ENCODE measurements at regions not wholly inside any gene's neighbourhood (a gene's known extent, or its start where the extent isn't known, plus 50 kb on each side); places are given as distances from the start of the nearest gene placed in this dataset.

DNA sequence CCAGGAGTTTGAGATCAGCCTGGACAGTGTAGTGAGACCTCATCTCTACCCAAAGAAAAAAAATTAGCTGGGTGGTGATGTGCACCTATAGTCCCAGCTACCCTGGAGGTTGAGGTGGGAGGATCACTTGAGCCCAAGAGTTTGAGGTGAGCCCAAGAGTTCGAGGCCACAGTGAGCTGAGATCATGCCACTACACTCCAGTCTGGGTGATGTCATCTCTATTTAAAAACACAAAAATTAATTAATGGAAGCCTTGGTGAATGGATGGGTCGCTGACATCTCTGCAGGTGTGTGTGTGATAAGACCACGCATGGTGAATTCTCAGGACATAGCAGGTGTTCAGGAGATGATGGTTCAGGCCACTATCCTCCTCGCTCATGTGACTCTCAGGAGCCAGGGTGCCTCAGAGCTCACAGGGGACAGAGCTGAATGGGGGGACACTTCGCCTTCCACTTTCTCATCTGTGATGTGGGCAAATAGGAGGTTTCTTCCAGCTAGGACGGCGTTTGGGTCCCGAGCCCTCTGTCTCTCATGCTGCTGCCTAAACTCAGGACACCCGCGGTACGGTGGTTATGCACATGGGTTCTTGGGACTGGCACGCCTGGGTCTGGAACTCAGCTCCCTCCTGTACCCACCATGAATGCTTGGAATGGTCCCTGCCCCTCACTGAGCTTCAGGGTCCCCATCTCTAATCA lies 113.4 kb upstream of the ZBTB40 start:
- DNase-seq: no peak

DNA sequence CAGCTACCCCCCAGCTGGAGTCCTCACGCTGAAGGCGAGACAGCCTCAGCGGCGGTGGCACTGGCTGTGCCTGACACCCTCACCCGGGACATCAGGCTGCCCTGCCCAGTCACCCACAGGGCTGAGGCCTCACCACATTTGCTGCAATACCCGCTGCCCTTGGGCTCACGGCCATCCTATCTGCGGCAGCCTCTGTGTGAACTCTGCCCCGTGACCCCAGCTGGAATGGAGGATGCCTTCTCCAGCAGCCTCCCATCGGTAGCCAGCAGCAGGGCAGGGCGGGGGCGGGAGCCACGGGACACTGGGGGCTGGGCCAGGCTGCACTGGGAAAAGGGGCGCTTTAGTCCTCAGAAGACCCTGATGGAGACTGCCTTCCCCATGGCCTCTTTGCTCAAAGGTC lies 112.4 kb upstream of the ZBTB40 start:
- no peak for DNase-seq

DNA sequence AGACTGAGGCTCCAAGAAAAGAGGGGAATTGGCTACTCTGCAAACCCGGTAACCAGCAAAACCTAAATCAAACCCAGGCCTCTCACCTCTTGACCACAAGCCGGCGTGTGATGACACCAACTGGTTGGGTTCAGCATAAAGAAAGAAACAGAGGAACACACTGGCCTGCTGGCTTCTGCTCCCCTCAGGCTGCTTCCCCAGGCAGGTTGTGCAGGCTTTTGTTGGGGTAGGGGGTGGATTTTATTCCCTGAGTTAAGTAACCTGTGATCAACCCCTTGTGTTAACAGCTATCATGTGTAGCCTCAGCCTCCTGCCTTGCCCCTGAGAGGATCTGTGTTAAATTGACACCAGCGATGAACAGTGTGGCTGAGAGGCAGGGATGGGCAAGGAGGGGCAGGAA lies 111.6 kb upstream of the ZBTB40 start:
- no peak for DNase-seq

DNA sequence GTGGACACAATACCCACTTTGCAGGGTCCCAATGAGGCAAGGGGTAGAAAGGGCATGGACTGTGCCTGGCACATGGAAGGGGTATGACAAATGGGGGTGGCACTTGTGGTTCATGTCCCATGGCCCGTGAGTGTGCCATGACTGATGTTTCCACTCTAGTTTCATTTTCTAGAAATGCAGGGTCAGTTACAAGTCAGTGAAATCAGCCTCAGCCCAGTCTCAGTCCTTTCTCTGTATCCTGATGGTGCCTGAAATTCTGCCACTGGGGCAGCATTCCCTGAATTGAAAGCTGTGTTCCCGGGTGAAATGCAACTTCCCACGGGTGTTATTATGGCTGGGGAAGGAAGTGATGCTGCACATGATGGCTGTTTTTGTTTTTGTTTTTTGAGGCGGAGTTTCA lies 110.8 kb upstream of the ZBTB40 start:
- DNase-seq: no peak

DNA sequence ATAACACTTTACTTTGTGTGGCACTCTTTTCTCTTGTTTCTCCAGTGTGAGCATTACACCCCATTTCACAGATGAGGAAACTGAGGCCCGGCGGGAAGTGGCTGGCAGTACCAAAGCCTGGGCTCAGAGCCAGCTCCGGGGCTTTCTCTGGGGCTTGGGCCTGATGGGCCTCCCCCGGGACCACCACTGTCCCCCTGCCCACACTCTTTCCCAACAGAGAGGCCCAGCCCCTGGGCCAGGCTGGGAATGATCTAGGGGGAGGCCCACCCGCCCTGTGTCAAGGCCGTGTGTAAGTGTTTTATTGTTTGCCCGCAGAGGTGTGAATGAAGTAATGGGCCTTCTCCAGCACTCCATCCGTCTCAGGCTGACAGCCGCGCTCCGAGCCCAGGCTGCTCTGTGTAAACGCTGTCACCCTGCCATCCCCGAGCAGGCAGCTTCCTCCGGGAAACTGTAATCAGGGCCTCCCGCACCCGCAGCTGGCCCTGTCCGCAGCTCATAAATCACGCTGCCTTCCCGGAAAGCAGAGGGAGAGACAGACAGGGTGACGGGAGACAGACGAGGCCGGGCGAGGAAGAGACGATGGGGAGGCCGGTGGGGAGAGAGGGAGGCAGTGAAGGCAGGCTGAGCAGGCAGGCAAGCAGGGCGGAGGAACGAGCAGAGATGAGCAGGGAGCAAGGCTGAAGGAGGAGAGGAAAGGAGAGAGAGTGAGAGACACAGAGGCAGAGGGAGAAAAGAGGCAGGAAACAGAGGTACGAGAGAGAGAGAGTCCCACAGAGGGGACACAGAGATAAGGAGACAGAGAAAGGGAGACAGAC lies 109.7 kb upstream of the ZBTB40 start:
- no peak for DNase-seq

DNA sequence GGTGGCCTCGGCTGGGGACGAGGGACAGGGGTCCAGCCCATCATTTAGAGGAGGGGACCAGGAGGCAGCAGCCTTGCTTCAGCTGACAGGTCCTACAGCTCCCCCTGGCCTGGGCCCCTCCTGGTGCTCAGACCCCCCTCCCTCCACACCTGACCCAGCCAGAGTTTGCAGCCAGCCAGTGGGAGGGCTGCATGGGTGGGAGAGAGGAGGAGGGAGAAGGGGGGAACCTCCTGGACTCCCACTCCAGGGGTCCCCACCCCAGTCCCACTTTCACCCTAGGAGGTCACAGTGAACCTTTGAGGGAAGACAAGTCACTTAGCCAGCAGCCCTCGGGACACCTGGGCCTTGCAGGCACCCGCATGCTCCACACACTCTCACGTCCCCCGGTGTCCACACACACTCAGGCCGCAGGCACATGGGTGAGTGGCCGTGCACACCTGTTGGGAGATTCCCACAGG lies 108.9 kb upstream of the ZBTB40 start:
- no peak for DNase-seq

DNA sequence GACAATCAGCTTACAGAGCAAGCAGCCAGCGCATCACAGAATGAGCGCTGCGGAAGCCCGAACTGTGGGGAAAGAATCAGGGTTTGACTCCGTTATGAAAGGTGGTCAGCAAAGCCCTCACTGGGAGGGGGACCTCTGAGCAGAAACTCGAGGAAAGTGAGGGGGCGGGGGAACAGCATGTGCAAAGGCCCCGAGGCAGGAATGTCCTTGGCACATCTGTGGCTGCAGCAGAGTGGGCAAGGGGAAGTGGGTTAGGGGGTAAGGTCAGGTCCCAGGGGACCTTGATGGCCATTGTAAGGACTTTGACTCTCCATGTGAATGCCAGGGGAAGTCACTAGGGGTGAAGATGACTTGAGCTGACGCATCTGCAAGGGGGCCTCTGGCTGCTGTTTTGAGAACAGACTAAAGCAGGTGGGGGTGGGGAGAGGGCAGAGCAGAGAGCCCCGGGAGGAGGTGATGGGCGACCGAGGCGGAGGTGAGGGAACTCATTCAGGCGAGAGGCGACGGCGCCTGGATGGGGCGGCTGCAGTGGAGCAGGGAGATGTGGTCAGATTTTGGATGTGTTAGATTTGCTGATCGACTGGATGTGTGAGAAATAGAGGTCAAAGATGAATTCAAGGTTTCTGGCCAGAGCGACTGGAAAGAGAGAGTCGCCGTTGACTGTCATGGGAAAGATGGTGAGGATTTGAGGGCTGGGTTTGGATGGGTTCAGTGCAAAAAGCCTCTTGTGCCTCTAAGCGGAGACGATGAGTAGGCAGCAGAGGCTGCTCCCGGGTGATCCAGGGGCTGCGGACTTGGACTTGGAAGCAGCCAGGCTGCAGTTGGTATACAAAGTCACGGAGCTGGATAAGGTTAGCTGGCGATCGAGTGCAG lies 108.0 kb upstream of the ZBTB40 start:
- DNase-seq: no peak

DNA sequence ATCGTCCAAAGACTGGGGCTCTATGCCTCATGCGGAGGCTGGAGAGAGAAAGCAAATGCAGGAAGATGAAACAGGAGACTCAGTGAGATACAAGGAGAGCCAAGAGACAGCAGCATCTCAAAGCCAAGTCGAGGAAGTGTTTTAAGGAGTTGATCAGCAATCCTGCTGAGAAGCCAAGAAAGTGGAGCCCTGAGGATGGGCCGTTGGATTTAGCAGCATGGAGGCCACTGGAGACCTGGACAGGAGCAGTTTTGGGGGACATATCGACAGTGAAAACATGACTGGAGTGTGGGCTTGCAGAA lies 107.4 kb upstream of the ZBTB40 start:
- no peak for DNase-seq

DNA sequence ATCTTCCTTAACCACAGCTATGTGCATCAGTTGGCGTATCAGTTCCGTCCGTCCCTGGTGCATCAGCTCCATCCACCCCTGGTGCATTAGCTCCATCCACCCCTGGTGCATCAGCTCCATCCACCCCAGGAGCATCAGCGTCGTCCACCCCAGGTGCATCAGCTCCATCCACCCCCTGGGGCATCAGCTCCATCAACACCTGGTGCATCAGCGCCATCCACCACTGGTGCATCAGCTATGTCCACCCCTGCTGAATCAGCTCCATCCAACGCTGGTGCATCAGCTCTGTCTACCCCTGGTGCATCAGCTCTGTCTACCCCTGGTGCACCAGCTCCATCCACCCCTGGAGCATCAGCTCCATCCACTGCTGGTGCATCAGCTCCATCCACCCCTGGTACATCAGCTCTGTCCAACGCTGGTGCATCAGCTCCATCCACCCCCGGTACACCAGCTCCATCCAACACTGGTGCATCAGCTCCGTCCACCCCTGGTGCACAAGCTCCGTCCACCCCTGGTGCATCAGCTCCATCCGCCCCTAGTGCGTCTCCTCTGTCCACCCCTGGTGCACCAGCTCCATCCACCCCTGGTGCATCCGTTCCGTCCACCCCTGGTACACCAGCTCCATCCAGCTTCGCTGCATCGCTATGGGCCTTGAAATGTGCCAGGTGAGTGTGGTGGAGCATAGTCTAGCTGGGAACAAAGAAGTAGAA lies 106.6 kb upstream of the ZBTB40 start:
- no peak for DNase-seq

DNA sequence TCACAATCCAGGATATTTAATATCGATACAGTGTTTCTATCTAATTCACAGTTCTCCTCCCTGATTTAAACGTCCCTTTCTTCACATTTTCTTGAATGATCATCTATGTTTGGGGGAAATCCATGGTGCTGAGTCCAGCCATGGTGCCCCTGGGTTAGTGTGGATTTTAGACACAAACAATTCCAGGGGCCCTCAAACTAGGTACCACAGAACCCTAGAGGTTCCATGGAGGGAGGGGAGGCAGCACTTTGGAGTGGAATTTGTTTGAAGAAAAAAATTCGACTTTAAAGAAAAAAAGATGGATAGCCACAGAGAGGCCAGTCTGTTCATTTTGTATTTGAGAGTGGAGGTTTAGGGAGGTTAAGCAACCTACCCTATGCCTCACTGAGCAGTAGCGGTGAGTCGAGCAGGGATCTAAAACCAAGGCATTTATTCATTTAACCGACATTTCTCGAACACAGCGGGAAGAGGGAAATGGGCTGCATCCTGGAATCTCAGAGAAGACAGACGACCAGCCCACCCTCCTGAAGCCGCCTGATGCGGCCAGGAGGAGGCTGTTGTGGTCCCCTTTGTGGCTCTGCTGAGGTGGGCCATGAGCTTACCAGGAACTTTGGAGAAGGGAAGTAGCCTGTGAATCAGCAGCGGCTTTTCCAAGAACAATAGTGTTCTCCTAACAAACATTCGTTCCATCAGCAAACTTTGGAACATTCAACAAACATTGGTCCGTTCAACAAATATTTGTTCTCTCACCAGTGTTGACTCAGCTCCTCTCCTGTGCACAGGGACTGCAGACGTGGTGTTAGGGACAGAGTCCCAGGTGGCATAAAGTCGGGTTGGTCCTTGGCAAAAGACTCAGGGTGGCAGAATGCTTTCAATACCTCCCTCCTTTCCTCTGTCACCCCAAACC lies 103.5 kb upstream of the ZBTB40 start:
- no peak for DNase-seq

DNA sequence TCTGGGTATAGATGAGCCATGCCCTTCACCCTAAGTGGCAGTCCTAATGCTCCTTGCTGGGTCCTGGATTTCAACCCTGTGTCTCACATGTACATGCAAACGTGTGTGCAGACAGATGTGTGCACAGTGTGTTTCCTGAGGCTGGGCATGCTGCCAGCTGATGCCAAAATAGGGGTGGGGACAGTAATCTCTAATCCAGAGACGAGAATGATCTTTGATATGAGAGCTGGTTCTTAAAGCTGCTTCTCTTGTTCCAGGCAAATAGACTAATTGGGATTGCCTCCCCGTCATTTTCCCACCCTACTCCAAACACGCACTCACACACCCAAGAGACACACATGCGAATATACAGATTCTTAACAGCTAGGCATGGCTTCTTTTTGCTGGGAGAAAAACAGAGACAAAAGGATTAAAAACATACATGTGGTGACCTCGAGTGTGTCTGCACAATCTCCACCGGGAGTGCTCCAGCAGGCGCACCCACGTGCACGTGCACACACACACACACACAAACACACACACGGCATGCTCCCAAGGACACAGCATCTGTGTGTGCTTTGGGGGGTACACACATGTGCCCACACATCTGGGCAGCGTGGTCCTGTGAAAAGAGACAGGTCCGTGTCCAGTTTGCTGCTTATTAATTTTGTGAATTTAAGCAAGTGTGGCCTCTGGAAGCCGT lies 102.1 kb upstream of the ZBTB40 start:
- DNase-seq: no peak

DNA sequence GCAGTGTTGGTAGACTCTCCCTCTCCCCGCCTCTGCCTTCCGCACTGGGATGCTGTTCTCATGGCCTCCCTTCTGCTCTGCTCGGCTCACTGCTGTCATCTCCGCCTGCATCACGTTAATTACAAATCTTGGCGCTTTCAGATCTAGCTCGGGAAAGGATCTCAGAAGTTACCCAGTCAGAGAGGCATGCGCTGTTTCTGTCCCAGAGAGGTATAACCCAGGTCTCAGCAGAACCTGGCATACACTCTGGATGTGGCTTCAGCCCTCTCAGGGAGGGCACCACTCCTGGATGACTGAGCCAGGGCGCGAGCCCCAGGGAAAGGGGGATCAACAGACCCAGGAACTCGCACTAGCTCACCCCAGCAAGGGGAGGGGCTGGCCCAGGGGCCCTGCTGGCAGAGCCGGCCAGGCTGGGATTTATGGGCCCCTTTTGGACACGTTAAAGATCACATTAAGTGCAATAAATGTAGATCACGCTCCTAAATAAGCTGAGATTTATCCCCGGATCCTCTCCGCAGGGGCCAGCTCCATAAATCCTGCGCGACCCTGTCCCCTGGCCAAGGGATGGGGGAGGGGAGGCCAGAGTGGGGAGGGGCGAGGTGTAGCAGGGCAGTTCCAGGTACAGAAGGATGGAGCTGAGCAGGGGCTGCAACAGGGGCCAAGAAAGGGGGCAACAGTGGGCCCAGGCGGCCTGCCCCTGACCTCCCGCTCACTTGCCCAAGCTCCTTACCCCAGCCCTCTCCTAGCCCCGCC lies 101.3 kb upstream of the ZBTB40 start:
- no peak for DNase-seq

DNA sequence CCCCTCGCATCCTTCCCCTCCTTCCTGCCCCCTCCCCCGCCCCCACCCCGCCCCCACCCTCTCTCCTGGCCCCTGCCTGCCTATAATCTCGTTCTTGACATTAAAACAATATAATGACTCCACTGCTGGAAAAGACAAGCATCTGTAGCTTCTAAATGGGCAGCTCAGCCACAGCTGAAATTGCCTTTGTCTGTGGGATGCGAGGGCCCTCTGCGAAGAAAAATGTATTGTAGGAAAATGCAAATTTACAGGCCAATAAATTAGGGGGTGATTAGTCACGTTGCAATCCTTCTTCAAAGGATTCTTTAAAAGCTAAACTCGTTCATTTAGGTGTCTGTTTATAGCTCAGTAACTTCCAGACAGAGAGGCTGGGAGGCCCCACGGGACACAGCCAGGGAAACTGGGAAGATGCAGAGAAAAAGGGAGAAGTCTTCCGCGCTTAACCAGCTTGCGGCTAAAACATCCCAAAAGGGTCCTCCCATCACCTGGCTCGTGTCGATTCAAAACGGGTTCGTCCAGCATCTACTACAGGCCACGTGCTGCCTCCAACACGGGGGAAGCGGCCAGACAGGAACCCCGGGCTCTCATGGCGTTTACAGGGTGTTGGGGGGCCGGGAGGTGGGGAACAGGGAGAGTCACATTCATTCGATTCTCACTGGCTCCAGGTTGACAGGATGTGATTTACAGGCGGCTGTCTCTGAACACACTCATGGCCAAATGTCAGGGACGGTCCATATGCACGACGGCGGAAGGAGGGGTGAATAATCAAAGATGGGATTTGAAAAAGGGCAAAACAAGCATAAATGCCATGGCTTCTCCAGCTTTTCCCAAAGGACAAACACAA lies 100.5 kb upstream of the ZBTB40 start:
- DNase-seq: no peak

DNA sequence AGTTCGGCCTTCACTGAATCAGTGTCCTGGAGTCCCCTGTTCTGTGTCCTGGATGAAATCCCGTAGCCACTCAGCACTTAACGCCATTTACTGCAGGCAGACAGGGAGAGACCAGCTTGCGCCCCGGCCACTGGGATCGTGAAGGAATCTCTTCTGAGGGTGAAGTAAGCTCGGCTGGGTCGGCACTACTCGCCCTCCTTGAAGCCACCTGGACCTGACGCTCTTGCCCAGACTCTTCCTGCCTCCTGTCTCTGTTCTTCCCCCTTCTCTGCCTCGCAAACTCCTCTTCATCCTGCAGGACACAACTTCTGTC lies 99.9 kb upstream of the ZBTB40 start:
- DNase-seq: no peak

DNA sequence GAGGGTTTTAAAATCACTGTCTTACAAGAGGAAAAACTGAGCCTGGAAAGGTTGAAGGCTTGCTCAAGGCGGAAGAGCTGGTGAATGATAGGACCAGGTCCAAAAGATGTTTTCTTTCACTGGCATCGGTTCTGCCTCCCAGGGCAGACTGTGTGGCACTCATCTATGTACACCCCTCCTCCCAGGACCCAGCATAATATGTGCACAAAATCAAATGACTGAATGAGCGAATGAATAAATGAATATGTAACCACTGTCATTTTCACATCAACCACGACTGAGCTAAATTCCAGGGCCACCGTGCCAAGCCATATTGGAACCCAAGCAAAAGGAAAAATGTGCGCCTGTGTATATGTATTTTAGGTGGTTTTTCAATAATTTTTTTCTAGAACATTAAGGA lies 99.3 kb upstream of the ZBTB40 start:
- DNase-seq: no peak

DNA sequence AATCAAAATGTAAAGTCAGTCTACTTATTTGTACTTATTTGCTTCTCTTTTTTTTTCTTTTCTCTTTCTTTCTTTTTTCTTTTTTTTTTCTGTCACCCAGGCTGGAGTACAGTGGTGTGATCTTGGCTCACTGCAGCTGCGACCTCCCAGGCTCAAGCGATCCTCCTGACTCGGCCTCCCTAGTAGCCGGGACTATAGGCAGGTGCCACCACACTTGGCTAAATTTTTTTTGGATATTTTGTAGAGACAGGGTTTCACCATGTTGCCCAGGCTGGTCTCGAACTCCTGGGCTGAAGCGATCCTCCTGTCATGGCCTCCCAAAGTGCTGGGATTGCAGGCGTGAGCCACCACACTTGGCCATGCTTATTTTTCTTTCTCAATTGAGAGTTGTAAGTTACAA lies 98.8 kb upstream of the ZBTB40 start:
- no peak for DNase-seq

DNA sequence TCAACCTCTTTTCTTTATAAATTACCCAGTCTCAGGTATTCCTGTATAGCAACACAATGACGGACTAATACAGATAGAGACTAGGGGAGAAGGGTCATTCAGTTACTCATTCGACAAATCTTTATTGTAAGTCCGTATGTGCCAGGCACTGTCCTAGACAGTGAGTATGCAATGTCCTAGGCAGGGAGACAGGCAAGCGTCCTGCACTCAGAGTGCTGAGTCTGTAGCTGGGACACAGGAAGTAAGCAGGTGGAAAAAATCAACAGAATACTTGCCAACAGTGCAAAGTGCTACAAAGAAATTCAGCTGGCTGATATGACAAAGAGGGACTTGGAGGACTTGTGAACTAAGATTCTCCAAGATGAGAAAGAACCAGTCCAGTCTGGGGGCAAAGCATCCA lies 92.2 kb upstream of the ZBTB40 start:
- DNase-seq: no peak

DNA sequence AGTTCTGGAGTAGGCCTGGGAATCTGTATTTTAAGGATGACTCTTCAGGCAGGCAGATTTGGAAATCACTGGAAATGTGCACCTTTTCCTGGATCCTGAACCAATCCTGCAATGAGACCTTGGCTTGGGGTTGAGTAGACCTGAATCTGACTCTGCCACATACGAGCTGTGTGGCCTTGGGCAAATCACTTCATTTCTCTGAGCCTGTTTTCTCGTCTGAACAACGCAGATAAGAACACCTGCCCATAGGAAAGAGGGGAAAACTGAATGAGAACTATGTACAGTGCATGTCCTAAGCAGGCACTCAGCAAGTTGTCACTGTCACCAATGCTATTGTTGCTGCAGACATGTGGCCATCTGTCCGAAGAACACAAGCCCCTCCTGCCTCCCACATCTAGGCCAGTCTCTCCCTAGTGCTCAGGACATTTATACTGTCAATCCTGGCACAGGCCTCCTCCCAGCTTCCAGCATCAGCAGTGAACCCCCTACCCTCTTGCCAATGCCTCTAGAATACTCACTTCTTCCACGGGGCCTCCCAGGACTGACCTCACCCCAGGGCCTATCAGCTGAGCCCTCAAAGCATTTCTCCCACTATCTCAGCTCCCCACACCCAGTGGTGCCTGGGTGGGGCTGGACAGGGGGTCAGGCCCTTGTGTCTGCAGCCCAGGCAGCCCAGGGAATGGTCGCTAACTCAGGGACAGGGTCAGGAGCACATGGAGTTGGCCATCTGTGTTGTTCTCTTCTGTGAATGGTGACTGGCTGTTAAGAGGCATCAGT lies 88.8 kb upstream of the ZBTB40 start:
- DNase-seq: no peak

All from T1000 (cell line).